ENCODE measurements at regions not wholly inside any gene's neighbourhood (a gene's known extent, or its start where the extent isn't known, plus 50 kb on each side); places are given as distances from the start of the nearest gene placed in this dataset.

DNA sequence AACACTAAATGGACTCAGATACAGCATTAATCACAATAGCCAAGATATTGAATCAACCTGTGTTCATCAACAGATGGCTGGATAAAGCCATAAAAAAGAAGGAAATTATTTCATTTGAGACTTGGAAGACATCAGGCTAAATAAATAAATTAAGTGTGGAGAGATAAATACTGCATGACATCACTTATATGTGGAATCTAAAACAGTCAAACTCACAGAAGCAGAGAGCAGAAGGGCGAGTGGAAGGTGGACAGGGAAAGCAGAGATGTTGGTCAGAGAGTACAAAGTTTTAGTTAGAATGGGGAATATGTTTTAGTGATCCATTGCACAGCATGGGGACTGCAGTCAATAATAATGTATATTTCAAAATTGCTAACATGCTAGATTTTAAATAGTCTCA is 207.2 kb downstream of the VAPA start:
- no peak overlapping the region for H3K9ac ChIP-seq (ENCODE audit: low read depth in 2 of 2, low read length in 2 of 2)
- no peak overlapping the region for H3K27ac ChIP-seq
- H3K9me3 ChIP-seq = no peaks in the 10 kb centered on the region
- TF ChIP-seq, protein P1, sequence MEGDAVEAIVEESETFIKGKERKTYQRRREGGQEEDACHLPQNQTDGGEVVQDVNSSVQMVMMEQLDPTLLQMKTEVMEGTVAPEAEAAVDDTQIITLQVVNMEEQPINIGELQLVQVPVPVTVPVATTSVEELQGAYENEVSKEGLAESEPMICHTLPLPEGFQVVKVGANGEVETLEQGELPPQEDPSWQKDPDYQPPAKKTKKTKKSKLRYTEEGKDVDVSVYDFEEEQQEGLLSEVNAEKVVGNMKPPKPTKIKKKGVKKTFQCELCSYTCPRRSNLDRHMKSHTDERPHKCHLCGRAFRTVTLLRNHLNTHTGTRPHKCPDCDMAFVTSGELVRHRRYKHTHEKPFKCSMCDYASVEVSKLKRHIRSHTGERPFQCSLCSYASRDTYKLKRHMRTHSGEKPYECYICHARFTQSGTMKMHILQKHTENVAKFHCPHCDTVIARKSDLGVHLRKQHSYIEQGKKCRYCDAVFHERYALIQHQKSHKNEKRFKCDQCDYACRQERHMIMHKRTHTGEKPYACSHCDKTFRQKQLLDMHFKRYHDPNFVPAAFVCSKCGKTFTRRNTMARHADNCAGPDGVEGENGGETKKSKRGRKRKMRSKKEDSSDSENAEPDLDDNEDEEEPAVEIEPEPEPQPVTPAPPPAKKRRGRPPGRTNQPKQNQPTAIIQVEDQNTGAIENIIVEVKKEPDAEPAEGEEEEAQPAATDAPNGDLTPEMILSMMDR (IDR thresholded peaks at IDR 0.05) = no peak
- H3K36me3 ChIP-seq = no peaks in the 10 kb centered on the region
- DNase-seq = no peak
- H3K4me1 ChIP-seq = no peaks in the 10 kb centered on the region
- intact Hi-C loops (cut with DNase I) = no loop called here
- no peaks in the 10 kb centered on the region for H3K27me3 ChIP-seq
- H3K4me3 ChIP-seq = no peak overlapping the region

GRCh38 chr18:10121786-10122515 is 208.1 kb downstream of the VAPA start:
- Histone ChIP-seq H3K9me3 (no peaks in the 10 kb centered on the region), H3K4me1 (no peaks in the 10 kb centered on the region), H3K9ac (ENCODE audit: low read depth in 2 of 2, low read length in 2 of 2) (no peak overlapping the region), H3K27ac (no peak overlapping the region), H3K36me3 (no peaks in the 10 kb centered on the region), H3K27me3 (no peaks in the 10 kb centered on the region), H3K4me3 (no peak overlapping the region)
- TF ChIP-seq, protein P1 (IDR thresholded peaks at IDR 0.05) = no peak
- intact Hi-C loops (cut with DNase I) = no loop called here
- no peak for DNase-seq

DNA sequence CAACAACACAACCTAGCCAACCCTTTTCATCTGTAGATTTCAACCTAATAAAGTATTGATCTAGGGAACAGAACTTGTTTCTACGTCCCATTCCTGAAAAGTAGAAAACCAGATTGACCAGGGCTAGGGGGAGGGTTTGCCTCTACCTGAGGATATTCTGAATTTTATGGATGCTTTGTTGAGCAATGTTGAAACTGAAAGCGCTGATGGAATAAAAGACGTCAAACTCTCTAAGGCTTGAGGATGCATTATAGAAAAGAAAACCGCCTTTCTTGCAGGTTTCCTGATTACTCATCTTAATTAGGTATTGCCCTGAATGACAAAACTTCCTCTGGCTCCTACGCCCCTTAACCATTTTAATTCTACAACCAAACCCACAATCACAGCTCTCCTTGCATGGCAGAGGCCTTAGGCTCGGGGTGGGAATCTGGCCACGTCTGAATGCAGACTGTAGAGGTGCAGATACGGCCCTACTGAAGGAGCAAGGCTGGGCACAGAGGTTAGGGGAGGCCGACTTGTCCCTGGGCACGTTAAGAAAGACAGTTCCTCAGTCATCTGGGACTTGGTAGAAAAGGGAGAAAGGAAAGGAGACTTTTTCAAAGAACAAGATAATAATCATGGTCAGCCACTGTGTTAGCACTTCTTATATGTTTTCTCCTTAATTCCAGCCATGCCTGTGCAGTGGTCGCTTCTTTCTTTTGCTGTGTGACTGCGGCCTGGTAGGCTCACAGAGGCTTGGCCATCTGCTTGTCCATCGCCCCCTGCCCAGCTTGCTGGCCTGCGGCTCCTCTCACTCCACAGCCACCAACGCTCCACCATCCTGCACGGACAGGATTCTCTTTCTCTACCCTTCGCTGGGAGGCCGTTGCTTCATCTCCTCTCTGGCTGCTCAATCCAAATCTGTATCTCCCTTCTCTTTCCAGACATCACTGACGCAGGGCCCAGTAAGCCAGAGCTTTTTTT is 209.5 kb downstream of the VAPA start:
- H3K4me3 ChIP-seq = no peak overlapping the region
- no peaks in the 10 kb centered on the region for H3K4me1 ChIP-seq
- no peaks in the 10 kb centered on the region for H3K9me3 ChIP-seq
- H3K36me3 ChIP-seq = no peaks in the 10 kb centered on the region
- no peak overlapping the region for H3K9ac ChIP-seq (ENCODE audit: low read depth in 2 of 2, low read length in 2 of 2)
- no peaks in the 10 kb centered on the region for H3K27me3 ChIP-seq
- intact Hi-C loops (cut with DNase I) = no loop called here
- no peak for DNase-seq
- no peak overlapping the region for H3K27ac ChIP-seq
- TF ChIP-seq, protein P1 (IDR thresholded peaks at IDR 0.05) = no peak

DNA sequence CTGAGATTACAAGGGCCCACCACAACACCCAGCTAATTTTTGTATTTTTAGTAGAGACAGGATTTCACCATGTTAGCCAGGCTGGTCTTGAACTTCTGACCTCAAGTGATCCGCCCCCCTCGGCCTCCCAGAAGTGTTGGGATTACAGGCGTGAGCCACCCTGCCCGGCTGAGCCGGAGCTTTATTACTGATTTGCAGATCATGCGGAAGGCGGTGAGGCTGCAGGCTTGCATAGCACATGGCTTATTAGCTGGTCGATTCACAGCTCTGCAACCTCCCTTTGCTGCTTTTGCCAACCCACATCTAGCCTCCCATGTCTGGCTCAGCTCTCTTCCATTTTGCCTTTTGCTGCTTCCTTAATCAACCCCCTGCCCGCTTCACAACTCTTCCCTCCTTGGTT is 210.3 kb downstream of the VAPA start:
- Histone ChIP-seq H3K9ac (ENCODE audit: low read depth in 2 of 2, low read length in 2 of 2) (no peak overlapping the region), H3K4me1 (no peaks in the 10 kb centered on the region), H3K27me3 (no peaks in the 10 kb centered on the region), H3K9me3 (no peaks in the 10 kb centered on the region), H3K36me3 (no peaks in the 10 kb centered on the region), H3K4me3 (no peak overlapping the region), H3K27ac (no peak overlapping the region)
- intact Hi-C loops (cut with DNase I) = no loop called here
- no peak for DNase-seq
- TF ChIP-seq, protein P1 (IDR thresholded peaks at IDR 0.05) = no peak

- H3K36me3 ChIP-seq = no peaks in the 10 kb centered on the region
- H3K9me3 ChIP-seq = no peaks in the 10 kb centered on the region
- TF ChIP-seq, protein P1 (IDR thresholded peaks at IDR 0.05) = no peak
- no peak overlapping the region for H3K27ac ChIP-seq
- no peak overlapping the region for H3K9ac ChIP-seq (ENCODE audit: low read depth in 2 of 2, low read length in 2 of 2)
- intact Hi-C loops (cut with DNase I) = no loop called here
- H3K4me1 ChIP-seq = no peaks in the 10 kb centered on the region
- no peaks in the 10 kb centered on the region for H3K27me3 ChIP-seq
- DNase-seq = no peak
- H3K4me3 ChIP-seq = no peak overlapping the region
These were observed 210.7 kb downstream of the VAPA start for GRCh38 chr18:10124557-10124956.

Measured in colonic mucosa (tissue), 4 donors.